Mucosa of stomach (tissue), 1 donor: ENCODE measurements at regions not wholly inside any gene's neighbourhood (a gene's known extent, or its start where the extent isn't known, plus 50 kb on each side); places are given as distances from the start of the nearest gene placed in this dataset.

Source experiments
- H3K27me3 ChIP-seq: one replicate; pipeline ENCODE4 v1.7.0; 2013; ENCODE audit warnings: mild to moderate bottlenecking, low read length; ENCODE audit not compliant: control insufficient read depth, insufficient read depth
- H3K36me3 ChIP-seq: one replicate; pipeline ENCODE4 v1.7.0; 2013; ENCODE audit warnings: low read length; ENCODE audit not compliant: control insufficient read depth, insufficient read depth
- H3K4me1 ChIP-seq: one replicate; pipeline ENCODE4 v1.7.0; 2013; ENCODE audit warnings: mild to moderate bottlenecking, low read length; ENCODE audit not compliant: control insufficient read depth, insufficient read depth
- H3K4me3 ChIP-seq: one replicate; pipeline ENCODE4 v1.7.0; 2013; ENCODE audit warnings: low read length
- H3K9ac ChIP-seq: one replicate; pipeline ENCODE4 v1.7.0; 2013; ENCODE audit warnings: mild to moderate bottlenecking, low read length, moderate library complexity
- H3K9me3 ChIP-seq: one replicate; pipeline ENCODE4 v1.7.0; 2013; ENCODE audit warnings: mild to moderate bottlenecking, low read length, moderate library complexity; ENCODE audit not compliant: control insufficient read depth
- donor health status: Pancreatic carcinoma.

DNA sequence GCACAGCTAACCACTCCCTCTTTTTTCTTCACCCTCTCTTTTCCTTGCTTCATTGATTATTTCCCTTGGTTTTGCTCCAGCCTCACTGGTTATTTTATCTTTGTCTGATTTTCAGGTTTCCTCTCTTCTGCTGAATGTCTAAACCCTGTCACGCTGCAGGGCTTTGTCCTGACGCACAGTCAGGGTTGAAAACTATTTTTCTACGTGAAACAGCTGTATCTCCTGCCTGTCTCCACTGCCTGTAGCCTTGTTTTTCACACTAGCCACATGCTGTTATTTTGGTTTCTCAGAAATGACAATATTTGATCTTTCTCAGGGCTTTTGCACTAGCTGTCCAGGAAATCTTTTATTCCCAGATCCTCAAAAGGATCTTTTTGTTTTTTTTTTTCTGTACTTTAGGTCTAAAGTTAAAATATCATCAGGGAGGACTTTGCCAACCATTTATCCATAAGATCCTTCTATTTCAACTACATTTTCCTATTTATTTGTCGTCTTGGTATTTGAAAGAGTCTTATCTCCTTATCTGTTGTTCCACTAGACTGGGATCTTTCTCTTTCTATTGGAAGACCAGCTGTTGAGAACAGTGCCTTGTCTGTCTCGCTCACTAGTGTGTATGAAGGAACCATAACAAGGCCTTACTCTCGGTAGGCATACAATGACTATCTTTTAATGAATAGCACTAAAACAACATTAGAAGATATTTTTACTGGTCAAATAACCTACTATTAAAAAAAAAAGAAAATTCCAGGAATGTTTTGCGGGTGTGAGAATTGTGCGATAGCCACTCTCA lies 164.3 kb downstream of the PDHA2 start:
- no peaks in the 10 kb centered on the region for H3K36me3 ChIP-seq
- H3K9me3 ChIP-seq: no peaks in the 10 kb centered on the region
- H3K4me3 ChIP-seq: no peak overlapping the region
- no peak overlapping the region for H3K9ac ChIP-seq
- no peaks in the 10 kb centered on the region for H3K27me3 ChIP-seq
- H3K4me1 ChIP-seq: no peaks in the 10 kb centered on the region

DNA sequence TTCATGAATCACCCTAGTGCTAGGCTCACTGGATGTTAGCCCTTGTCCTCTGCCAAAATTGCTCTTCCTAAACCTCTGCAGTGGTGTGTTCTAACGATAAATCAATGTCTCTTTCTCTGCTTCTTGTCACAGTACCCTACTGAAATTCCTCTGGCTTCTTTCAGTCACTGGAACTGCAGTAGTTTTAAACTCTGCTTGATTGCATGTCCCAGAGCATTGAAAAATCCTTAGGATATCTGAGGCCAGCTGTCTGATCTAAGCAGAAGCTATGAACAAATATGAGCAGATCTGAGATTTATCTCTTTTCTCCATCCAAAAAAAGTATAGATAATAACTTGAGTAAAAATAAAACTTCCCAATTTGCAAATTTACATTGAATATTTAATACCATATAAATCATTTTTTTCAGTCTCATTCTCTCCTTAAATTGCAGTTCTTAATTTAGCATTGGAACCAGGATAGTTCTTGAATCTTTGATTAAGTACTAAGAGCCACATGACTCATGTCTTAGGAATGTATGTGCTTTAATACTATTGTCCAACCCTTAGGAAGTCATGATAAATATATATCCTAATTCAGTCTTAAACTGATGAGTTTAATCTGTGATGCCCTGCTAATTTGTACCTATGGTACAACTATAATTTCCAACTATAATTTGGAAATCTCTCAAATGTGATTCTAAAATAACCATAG lies 169.7 kb downstream of the PDHA2 start:
- Histone ChIP-seq H3K9me3 (no peaks in the 10 kb centered on the region), H3K4me1 (no peaks in the 10 kb centered on the region), H3K9ac (no peak overlapping the region), H3K36me3 (no peaks in the 10 kb centered on the region), H3K27me3 (no peaks in the 10 kb centered on the region), H3K4me3 (no peak overlapping the region)

DNA sequence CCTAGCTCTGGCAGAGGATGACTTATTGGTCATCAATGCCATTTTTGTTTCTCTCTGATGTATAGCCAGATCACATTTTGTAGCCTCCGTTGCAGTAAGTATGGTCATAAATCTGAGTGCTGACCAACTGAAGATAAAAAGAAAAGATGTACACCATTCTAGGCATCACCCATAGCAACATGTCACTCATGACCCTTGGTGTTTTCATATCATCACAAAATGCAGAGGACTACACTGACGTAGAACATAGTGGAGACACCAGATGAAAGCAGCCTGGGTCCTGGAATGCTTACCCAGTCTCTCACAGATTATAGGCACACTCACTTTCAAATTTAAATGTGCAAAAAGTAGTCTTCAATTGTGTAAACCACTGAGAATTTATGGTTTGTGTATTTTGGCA lies 172.8 kb downstream of the PDHA2 start:
- Histone ChIP-seq H3K4me1 (no peaks in the 10 kb centered on the region), H3K9me3 (no peaks in the 10 kb centered on the region), H3K9ac (no peak overlapping the region), H3K4me3 (no peak overlapping the region), H3K36me3 (no peaks in the 10 kb centered on the region), H3K27me3 (no peaks in the 10 kb centered on the region)

DNA sequence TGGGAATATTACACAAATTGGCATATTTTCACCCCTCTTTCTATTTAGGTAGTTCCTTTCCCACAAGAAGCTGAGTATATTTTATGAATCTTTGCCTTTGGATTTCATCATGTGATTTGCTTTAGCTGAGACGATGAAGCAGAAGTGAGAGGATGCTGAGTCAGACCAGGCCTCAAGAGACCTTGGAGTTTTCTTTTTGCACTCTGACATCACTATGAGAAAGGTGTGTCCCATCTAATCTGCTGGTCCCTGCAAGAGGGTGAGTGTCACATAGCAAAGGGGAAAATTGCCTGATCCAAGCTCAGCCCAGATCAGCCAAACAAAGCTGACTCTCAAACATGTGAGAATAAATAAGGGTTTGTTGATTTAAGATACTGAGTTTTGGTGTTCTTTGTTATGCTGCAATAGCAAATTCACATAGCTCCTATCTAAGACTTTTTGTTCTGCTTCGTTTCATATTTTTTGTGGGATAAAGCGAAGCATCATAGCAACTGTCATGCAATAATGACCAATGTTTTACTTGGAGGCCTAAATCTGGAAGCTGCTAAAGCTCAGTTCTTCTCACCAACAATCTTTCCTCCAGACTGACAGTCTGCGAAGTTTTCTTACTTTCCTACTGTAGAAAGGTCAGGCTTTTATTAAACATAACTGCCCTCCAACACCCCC lies 176.9 kb downstream of the PDHA2 start:
- Histone ChIP-seq H3K9me3 (no peaks in the 10 kb centered on the region), H3K36me3 (no peaks in the 10 kb centered on the region), H3K27me3 (no peaks in the 10 kb centered on the region), H3K4me3 (no peak overlapping the region), H3K4me1 (no peaks in the 10 kb centered on the region), H3K9ac (no peak overlapping the region)

- no peaks in the 10 kb centered on the region for H3K4me1 ChIP-seq
Measured at GRCh38 chr4:96025011-96025410, 185.1 kb downstream of the PDHA2 start.

GRCh38 chr4:96035727-96036126 lies 195.8 kb downstream of the PDHA2 start:
- Histone ChIP-seq H3K27me3 (no peaks in the 10 kb centered on the region), H3K9ac (no peak overlapping the region), H3K36me3 (no peaks in the 10 kb centered on the region), H3K9me3 (no peaks in the 10 kb centered on the region), H3K4me3 (no peak overlapping the region), H3K4me1 (no peaks in the 10 kb centered on the region)

More at GRCh38 chr4:96025011-96025410, 185.1 kb downstream of the PDHA2 start:
- Histone ChIP-seq H3K36me3 (no peaks in the 10 kb centered on the region), H3K9ac (no peak overlapping the region), H3K27me3 (no peaks in the 10 kb centered on the region), H3K9me3 (no peaks in the 10 kb centered on the region), H3K4me3 (no peak overlapping the region)

DNA sequence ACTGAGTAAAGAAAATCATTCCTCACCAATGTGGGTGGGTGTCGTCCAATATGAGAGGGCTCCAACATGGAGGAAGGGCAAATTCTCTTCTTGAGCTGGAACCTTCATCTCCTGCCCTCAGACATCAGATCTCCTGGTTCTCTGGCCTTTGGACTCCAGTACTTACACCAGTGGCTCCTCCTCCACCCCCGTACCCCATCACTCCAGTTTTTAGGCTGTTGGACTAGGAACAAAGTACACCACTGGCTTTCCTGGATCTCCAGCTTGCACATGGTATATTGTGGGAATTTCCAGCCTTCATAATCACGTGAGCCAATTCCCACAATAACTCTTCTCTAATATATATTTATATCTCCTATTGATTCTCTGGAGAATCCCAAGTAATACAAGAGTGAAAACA lies 196.9 kb downstream of the PDHA2 start:
- no peaks in the 10 kb centered on the region for H3K36me3 ChIP-seq
- H3K4me3 ChIP-seq: no peak overlapping the region
- H3K9me3 ChIP-seq: no peaks in the 10 kb centered on the region
- H3K4me1 ChIP-seq: no peaks in the 10 kb centered on the region
- no peaks in the 10 kb centered on the region for H3K27me3 ChIP-seq
- no peak overlapping the region for H3K9ac ChIP-seq

DNA sequence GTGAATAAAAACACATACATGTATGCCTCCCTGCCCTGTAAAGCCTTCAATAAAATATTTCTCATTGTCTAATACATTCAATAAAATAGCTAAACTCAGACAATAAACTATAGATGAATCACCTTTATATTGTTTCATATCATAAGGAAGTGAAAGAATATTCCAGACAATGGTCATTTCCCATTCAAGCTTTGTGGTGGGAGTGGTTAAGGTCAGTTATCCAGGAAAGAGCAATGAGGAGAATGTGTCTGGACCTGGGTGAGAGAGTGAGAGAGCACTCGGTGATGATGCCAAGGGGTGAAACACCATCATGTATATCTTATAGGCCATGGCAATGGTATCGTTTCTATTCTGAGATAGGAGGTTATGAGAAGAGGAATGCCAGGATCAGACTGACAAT lies 197.8 kb downstream of the PDHA2 start:
- H3K9ac ChIP-seq: no peak overlapping the region
- no peaks in the 10 kb centered on the region for H3K9me3 ChIP-seq
- no peaks in the 10 kb centered on the region for H3K36me3 ChIP-seq
- H3K27me3 ChIP-seq: no peaks in the 10 kb centered on the region
- H3K4me3 ChIP-seq: no peak overlapping the region
- H3K4me1 ChIP-seq: no peaks in the 10 kb centered on the region

GRCh38 chr4:96039217-96039616 lies 199.3 kb downstream of the PDHA2 start:
- Histone ChIP-seq H3K36me3 (no peaks in the 10 kb centered on the region), H3K9ac (no peak overlapping the region), H3K27me3 (no peaks in the 10 kb centered on the region), H3K9me3 (no peaks in the 10 kb centered on the region), H3K4me1 (no peaks in the 10 kb centered on the region), H3K4me3 (no peak overlapping the region)

DNA sequence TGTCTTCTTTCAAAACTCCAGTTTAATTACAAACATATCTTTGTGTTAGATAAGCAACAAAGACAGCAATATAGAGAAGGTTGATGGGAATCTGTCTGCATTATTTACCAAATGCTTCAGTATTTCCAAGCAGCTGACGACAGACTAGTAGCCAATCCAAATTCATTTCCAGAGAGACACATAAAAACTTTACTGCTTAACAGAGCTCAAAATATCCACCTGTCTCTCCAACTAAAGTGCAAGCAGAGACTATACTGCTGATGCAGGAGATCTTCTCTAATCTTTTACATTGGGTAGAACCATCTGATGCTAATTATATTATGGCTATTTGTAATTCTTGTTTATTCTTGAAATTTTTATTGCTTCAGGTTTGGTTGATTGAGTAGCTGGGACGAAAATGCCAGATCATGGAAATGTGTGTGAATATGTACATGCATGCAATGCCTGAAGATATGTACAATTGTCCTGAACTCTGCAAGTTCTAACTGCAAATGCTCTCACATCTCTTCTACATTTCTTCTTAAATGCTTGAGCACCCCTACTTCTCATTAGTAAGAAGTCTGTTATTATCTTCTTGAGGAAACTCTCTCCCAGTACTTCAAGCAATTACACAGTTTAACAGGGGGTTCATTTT lies 200.0 kb downstream of the PDHA2 start:
- no peak overlapping the region for H3K9ac ChIP-seq
- H3K27me3 ChIP-seq: no peaks in the 10 kb centered on the region
- H3K4me3 ChIP-seq: no peak overlapping the region
- H3K9me3 ChIP-seq: no peaks in the 10 kb centered on the region
- H3K36me3 ChIP-seq: no peaks in the 10 kb centered on the region
- H3K4me1 ChIP-seq: no peaks in the 10 kb centered on the region

DNA sequence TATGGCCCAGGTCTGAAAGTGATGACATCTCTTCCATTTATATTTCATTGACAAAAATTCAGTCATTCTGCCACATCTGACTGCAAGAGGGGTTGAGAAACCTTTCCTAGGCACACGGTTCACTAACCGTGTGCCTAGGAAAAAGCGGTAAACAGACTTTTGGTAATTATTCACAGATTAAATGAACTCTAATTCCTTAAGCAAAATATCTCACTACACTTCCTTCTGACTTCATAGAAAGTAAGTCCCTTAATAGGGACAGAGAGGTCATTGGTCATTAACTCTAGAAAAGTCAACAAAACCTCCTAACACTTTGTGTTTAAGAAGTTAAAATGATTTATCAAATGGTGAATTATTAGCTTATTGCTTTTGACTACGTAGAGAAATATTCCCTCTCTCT lies 205.1 kb downstream of the PDHA2 start:
- H3K4me1 ChIP-seq: no peaks in the 10 kb centered on the region
- H3K36me3 ChIP-seq: no peaks in the 10 kb centered on the region

GRCh38 chr4:96052827-96053226 lies 212.9 kb downstream of the PDHA2 start:
- H3K4me3 ChIP-seq: no peak overlapping the region
- no peaks in the 10 kb centered on the region for H3K36me3 ChIP-seq
- H3K9me3 ChIP-seq: no peaks in the 10 kb centered on the region
- no peaks in the 10 kb centered on the region for H3K27me3 ChIP-seq
- H3K4me1 ChIP-seq: no peaks in the 10 kb centered on the region
- no peak overlapping the region for H3K9ac ChIP-seq

More for the DNA sequence above, 205.1 kb downstream of the PDHA2 start:
- no peak overlapping the region for H3K4me3 ChIP-seq
- no peaks in the 10 kb centered on the region for H3K9me3 ChIP-seq
- H3K27me3 ChIP-seq: no peaks in the 10 kb centered on the region
- no peak overlapping the region for H3K9ac ChIP-seq
